SK-N-SH (cell line): ENCODE measurements at regions not wholly inside any gene's neighbourhood (a gene's known extent, or its start where the extent isn't known, plus 50 kb on each side); places are given as distances from the start of the nearest gene placed in this dataset.

Source experiments
- CTCF ChIA-PET: fragments of 300-600, 350-600 bp; formaldehyde crosslinking; extraction: SDS; loops from one replicate; lab custom pipeline; 2021; lab: Yijun Ruan, JAX
- POLR2A ChIA-PET: fragments of 350-600 bp; sonication (Branson Sonifier 250); formaldehyde crosslinking; extraction: SDS; loops from one replicate; lab custom pipeline; 2020; ENCODE audit warnings: antibody characterized with exemption, inconsistent platforms; lab: Yijun Ruan, JAX
- DNase-seq: peaks from one replicate; pipeline ENCODE4 v3.0.0; 2012
- H2AFZ ChIP-seq: fragments of 200-600 bp; sonication (generic); 2 replicates; pipeline ENCODE4 v1.8.1; 2016; ENCODE audit warnings: antibody characterized with exemption, mild to moderate bottlenecking, low read depth
- H3F3A ChIP-seq: fragments of 200-600 bp; sonication (generic); replicated peaks from 2 replicates; pipeline ENCODE3; 2016; ENCODE audit warnings: antibody characterized with exemption, mild to moderate bottlenecking; ENCODE audit not compliant: insufficient read depth
- H3K27ac ChIP-seq, 2 experiments: fragments of 200-500 bp in 1 of 2; fragments of 200-600 bp in 1 of 2; sonication (Bioruptor generic) in 1 of 2; sonication (generic), shearing (Covaris generic) in 1 of 2; 2 replicates each; pipeline versions ENCODE4 v1.5.1 to v1.6.1; 2014 to 2016; ENCODE audit warnings: low read depth in 2 of 2, inconsistent platforms in 1 of 2, low read length in 1 of 2, mild to moderate bottlenecking in 1 of 2, mixed read lengths in 1 of 2
- H3K27me3 ChIP-seq: fragments of 200-600 bp; sonication (generic), shearing (Covaris generic); 2 replicates; pipeline ENCODE4 v1.6.1; 2016; ENCODE audit warnings: mixed run types; ENCODE audit not compliant: insufficient read depth
- H3K36me3 ChIP-seq, 2 experiments: fragments of 200-500 bp in 1 of 2; fragments of 200-600 bp in 1 of 2; sonication (Bioruptor generic) in 1 of 2; sonication (generic) in 1 of 2; replicated peaks in 1 of 2; 2 replicates each; pipeline versions ENCODE3 to v1.5.1; 2014 to 2016; ENCODE audit warnings: low read length in 1 of 2, mild to moderate bottlenecking in 1 of 2; ENCODE audit not compliant: insufficient read depth in 2 of 2, control insufficient read depth in 1 of 2
- H3K4me1 ChIP-seq, 2 experiments: fragments of 200-500 bp in 1 of 2; fragments of 200-600 bp in 1 of 2; sonication (Bioruptor generic) in 1 of 2; sonication (generic), shearing (Covaris generic) in 1 of 2; 2 replicates each; pipeline versions ENCODE4 v1.5.1 to v1.6.1; 2014 to 2016; ENCODE audit warnings: low read depth in 1 of 2, low read length in 1 of 2, mixed run types in 1 of 2; ENCODE audit not compliant: insufficient read depth in 2 of 2, control insufficient read depth in 1 of 2
- H3K4me2 ChIP-seq: fragments of 200-600 bp; sonication (generic), shearing (Covaris generic); 2 replicates; pipeline ENCODE4 v1.6.1; 2017; ENCODE audit warnings: mixed run types
- H3K4me3 ChIP-seq, 2 experiments: fragments of 200-500 bp in 1 of 2; fragments of 200-600 bp in 1 of 2; sonication (Bioruptor generic) in 1 of 2; sonication (generic), shearing (Covaris generic) in 1 of 2; 2 replicates each; pipeline versions ENCODE4 v1.5.1 to v1.8.1; 2014 to 2016; ENCODE audit warnings: low read depth in 2 of 2, inconsistent platforms in 1 of 2, low read length in 1 of 2, mild to moderate bottlenecking in 1 of 2, mixed read lengths in 1 of 2, moderate library complexity in 1 of 2
- H3K79me2 ChIP-seq: fragments of 200-600 bp; sonication (generic); 2 replicates; pipeline ENCODE4 v1.8.1; 2017; ENCODE audit warnings: mild to moderate bottlenecking; ENCODE audit not compliant: insufficient read depth
- H3K9ac ChIP-seq: fragments of 200-600 bp; sonication (generic); 2 replicates; pipeline ENCODE4 v1.6.1; 2017; ENCODE audit warnings: mixed run types
- H3K9me2 ChIP-seq: fragments of 200-600 bp; sonication (generic); 2 replicates; pipeline ENCODE4 v1.6.1; 2017; ENCODE audit warnings: mixed run types
- H3K9me3 ChIP-seq: fragments of 200-600 bp; sonication (generic); 2 replicates; pipeline ENCODE4 v1.6.1; 2017; ENCODE audit warnings: mixed run types, mild to moderate bottlenecking, moderate library complexity
- H4K20me1 ChIP-seq: fragments of 200-600 bp; sonication (generic); 2 replicates; pipeline ENCODE4 v1.6.1; 2017; ENCODE audit warnings: mild to moderate bottlenecking, mixed run types; ENCODE audit not compliant: insufficient read depth
- CHD2 ChIP-seq: fragments of 150-350 bp; IDR thresholded peaks from 2 replicates; pipeline ENCODE4 v1.6.1; 2018; ENCODE audit warnings: low read length; ENCODE audit not compliant: partially characterized antibody
- CTCF ChIP-seq: fragments of 200-600 bp; sonication (generic); IDR thresholded peaks from 2 replicates; pipeline ENCODE4 v1.6.1; 2017; ENCODE audit warnings: antibody characterized with exemption, mild to moderate bottlenecking, moderate library complexity
- ELF1 ChIP-seq: IDR thresholded peaks from 2 replicates; pipeline ENCODE4 v1.4.0; 2012
- EP300 ChIP-seq, 2 experiments: IDR thresholded peaks; 2 replicates each; pipeline versions ENCODE4 v1.4.0 to v1.6.1; 2012; ENCODE audit warnings: borderline replicate concordance in 1 of 2, low read depth in 1 of 2, low read length in 1 of 2
- EZH2phosphoT487 ChIP-seq: fragments of 200-600 bp; sonication (generic); IDR thresholded peaks from 2 replicates; pipeline ENCODE4 v1.6.1; 2017; ENCODE audit warnings: low read depth, mixed run types, mild to moderate bottlenecking, antibody characterized with exemption, moderate library complexity, borderline replicate concordance
- FOXJ3 ChIP-seq: sonication (generic); formaldehyde crosslinking; IDR thresholded peaks from 2 replicates; pipeline ENCODE4 v1.5.1; 2020; ENCODE audit warnings: mild to moderate bottlenecking, missing genetic modification reagents
- GABPA ChIP-seq: IDR thresholded peaks from 2 replicates; pipeline ENCODE4 v1.4.0; 2012; ENCODE audit warnings: low read depth, mild to moderate bottlenecking
- MEF2A ChIP-seq: IDR thresholded peaks from 2 replicates; pipeline ENCODE4 v1.4.0; 2012; ENCODE audit warnings: low read depth, borderline replicate concordance
- MXI1 ChIP-seq: IDR thresholded peaks from 2 replicates; pipeline ENCODE4 v1.6.1; 2012; ENCODE audit warnings: mild to moderate bottlenecking, low read depth, low read length, improper control_type of control experiment
- NFIC ChIP-seq: IDR thresholded peaks from 2 replicates; pipeline ENCODE4 v1.4.0; 2012; ENCODE audit warnings: borderline replicate concordance
- RAD21 ChIP-seq: IDR thresholded peaks from 2 replicates; pipeline ENCODE4 v1.6.1; 2012; ENCODE audit warnings: mild to moderate bottlenecking, low read length
- RFX5 ChIP-seq: IDR thresholded peaks from 2 replicates; pipeline ENCODE4 v1.6.1; 2012; ENCODE audit warnings: mild to moderate bottlenecking, improper control_type of control experiment, low read length
- RXRA ChIP-seq: IDR thresholded peaks from 2 replicates; pipeline ENCODE4 v1.4.0; 2012; ENCODE audit warnings: low read depth, mild to moderate bottlenecking, borderline replicate concordance
- SIN3A ChIP-seq: IDR thresholded peaks from 2 replicates; pipeline ENCODE4 v1.6.1; 2012; ENCODE audit warnings: low read depth, mild to moderate bottlenecking, low read length, moderate library complexity, borderline replicate concordance
- TCF12 ChIP-seq: IDR thresholded peaks from 2 replicates; pipeline ENCODE4 v1.4.0; 2012
- TEAD4 ChIP-seq: IDR thresholded peaks from 2 replicates; pipeline ENCODE4 v1.4.0; 2012; ENCODE audit warnings: mild to moderate bottlenecking, borderline replicate concordance; ENCODE audit not compliant: insufficient read depth
- ZBTB33 ChIP-seq: IDR thresholded peaks from 2 replicates; pipeline ENCODE4 v1.4.0; 2012; ENCODE audit warnings: low read depth, borderline replicate concordance
- WGBS: methylation state at CpG from one replicate; pipeline ENCODE4 v1.1.6; 2017; ENCODE audit warnings: low lambda C conversion rate; 5-methylcytosine and 5-hydroxymethylcytosine counted together

DNA sequence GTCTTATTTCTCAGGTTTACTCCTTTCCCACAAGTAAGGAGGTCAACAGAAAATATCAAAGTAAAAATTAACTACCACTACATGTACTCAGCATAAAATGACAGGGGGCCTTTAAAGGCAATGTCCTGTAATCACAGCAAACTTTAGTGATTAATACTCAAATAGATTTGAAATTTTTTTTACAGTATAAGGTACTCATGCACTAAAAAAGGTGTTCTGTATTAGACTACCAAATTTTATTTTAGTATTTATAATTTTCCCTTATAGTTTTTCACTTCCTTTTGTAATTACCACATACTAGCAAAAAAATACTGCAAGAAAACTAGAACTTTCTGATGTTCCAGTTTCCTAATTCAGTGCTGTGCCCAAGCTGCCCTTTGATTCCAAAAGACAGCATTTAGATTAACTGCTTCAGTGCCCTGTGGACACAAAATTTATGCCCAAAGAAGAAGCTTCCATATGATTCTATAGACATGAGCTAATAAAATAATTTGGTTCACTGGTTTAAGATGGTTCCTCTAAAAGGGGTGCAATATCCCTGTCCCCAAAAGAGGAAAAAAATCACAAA, 70.6 kb downstream of the KLF12 start:
- no peak for DNase-seq
- Histone ChIP-seq H3K9me3 (no peaks in the 10 kb centered on the region), H3K9ac (no peak overlapping the region)
- TF ChIP-seq FOXJ3 (no peak), TEAD4 (no peak), RFX5 (no peak), TCF12 (no peak), MXI1 (no peak), CTCF (no peak), ZBTB33 (no peak), GABPA (no peak), RXRA (no peak), ELF1 (no peak), MEF2A (no peak), CHD2 (no peak), EZH2phosphoT487 (no peak), EP300 (IDR thresholded peaks at IDR 0.05; ENCODE audit: borderline replicate concordance in 1 of 2, low read depth in 1 of 2, low read length in 1 of 2) (no peak), SIN3A (no peak)
- TF ChIP-seq, all 33 proteins: peak for 0
- Histone ChIP-seq H2AFZ (no peak overlapping the region), H4K20me1 (no peaks in the 10 kb centered on the region), H3K27ac (no peak overlapping the region; a peak in 1 of 4 replicates), H3K4me3 (no peak overlapping the region), H3K4me1 (peaks cover 11 to 12% of the 10 kb centered on the region in 2 experiments; a peak in 3 of 4 replicates), H3K79me2 (peaks cover 33% of the 10 kb centered on the region), H3F3A (no peaks in the 10 kb centered on the region), H3K4me2 (no peak overlapping the region), H3K27me3 (no peaks in the 10 kb centered on the region), H3K36me3 (peaks cover 0 to 3% of the 10 kb centered on the region in 2 experiments), H3K9me2 (no peaks in the 10 kb centered on the region)
- ChIA-PET POLR2A (no interaction called here), CTCF (no interaction called here)

- H3K27ac ChIP-seq, result peak overlapping the region in 1 of 2 experiments; percentile 81; a peak in 2 of 4 replicates
- DNase-seq, result no peak
- no peaks in the 10 kb centered on the region for H3K9me3 ChIP-seq
- no peaks in the 10 kb centered on the region for H3F3A ChIP-seq
- WGBS, result 76% methylated on average over 6 of the region's 6 CpGs
- no peaks in the 10 kb centered on the region for H3K9me2 ChIP-seq
- H3K4me3 ChIP-seq, result no peak overlapping the region
- no peak overlapping the region for H3K9ac ChIP-seq
- ChIA-PET CTCF (interaction anchor here (0.6 kb wide), 1 partner anchor 262 kb away, joined by 3 read pairs; no protein-coding TSS in a partner anchor), POLR2A (no interaction called here)
- no peaks in the 10 kb centered on the region for H3K27me3 ChIP-seq
- H3K4me1 ChIP-seq, result peaks cover 11% of the 10 kb centered on the region in 2 experiments; a peak in 3 of 4 replicates
- peaks cover 33% of the 10 kb centered on the region for H3K79me2 ChIP-seq
- peaks cover 0 to 3% of the 10 kb centered on the region in 2 experiments for H3K36me3 ChIP-seq
- no peak overlapping the region for H2AFZ ChIP-seq
- TF ChIP-seq NFIC (no peak), RAD21 (no peak), RFX5 (no peak)
- H4K20me1 ChIP-seq, result no peaks in the 10 kb centered on the region
- peak overlapping the region; percentile 15; the same call in 1 of the 2 replicates for H3K4me2 ChIP-seq
Observed at GRCh38 chr13:74062933-74063332, 71.3 kb downstream of the KLF12 start.
